NOMO-1 treated with dmso at 0.1 percent for 144 hours (cell line): ENCODE measurements at regions not wholly inside any gene's neighbourhood (a gene's known extent, or its start where the extent isn't known, plus 50 kb on each side); places are given as distances from the start of the nearest gene placed in this dataset.

Source experiments
- DNase-seq: peaks from one replicate; lab custom pipeline; 2025; ENCODE audit not compliant: unreplicated experiment; lab: John Stamatoyannopoulos, UW

DNA sequence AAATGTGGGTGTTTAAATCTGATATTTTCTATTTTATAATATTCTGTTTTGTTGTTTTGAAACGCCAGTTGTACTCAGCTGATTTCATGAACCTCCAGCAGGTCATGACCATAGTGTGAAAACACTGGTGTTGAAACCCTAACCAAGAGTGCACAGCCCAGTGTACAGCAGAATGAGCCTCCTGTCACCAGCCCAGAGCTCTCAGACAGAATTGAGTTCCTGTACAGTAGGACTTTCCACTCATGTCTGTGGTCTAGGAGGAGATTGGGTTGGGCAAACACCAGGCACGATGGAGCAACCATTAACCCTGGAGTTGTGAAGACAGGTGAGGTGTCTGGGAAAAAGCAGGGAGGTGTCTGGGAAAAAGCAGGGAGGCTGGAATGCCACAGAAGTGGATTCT is 908.8 kb downstream of the VRK1 start:
- no peak for DNase-seq

GRCh38 chr14:97706819-97707218 is 909.6 kb downstream of the VRK1 start:
- no peak for DNase-seq

GRCh38 chr14:97707603-97708002 is 910.4 kb downstream of the VRK1 start:
- DNase-seq: no peak

DNA sequence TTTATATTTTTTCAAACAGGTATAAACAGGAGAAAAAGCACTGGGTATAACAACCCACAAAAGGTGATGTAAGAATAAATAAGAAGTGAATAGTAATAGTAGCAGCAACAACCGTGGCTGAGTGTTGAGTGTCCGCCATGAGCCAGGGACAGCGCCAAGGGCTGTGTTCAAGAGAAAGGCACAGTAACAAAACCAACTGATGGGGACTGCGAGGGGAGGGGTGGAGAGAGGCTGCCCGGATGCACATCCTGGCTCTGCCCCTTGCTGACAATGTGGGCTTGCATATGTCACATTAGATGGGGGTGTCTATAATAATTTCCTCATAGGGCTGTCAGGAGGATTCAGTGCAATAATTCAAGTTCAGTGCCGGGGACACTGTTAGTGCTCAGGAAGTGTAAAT is 912.4 kb downstream of the VRK1 start:
- DNase-seq: no peak

- no peak for DNase-seq
These were observed 913.5 kb downstream of the VRK1 start for GRCh38 chr14:97710726-97711125.

GRCh38 chr14:97712471-97712870 is 915.3 kb downstream of the VRK1 start:
- no peak for DNase-seq

- DNase-seq: no peak
These were observed 915.8 kb downstream of the VRK1 start for GRCh38 chr14:97713023-97713422.

DNA sequence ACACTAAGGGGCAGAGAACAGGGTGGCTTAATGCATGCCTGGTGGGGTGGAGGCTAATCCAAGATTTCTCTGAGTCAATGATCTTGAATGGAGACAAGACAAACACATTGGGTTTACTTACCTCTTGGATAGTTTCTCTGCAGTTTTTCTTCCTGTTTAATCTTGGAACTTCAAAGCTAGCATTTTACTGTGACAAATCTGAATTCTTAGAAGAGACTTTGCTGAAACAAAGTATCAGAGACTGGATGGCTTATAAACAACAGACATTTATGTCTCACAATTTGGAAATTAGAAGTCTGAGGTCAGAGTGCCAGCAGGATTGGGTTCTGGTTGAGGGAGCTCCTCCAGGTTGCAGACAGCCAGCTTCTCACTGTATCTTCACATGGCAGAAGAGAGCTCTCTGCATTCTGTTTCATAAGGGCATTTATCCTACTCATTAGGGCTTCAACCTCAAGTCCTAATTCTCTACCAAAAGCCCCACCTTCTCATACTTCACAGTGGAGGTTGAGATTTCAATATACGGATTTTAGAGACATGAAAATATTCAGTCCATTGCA is 921.8 kb downstream of the VRK1 start:
- no peak for DNase-seq

DNA sequence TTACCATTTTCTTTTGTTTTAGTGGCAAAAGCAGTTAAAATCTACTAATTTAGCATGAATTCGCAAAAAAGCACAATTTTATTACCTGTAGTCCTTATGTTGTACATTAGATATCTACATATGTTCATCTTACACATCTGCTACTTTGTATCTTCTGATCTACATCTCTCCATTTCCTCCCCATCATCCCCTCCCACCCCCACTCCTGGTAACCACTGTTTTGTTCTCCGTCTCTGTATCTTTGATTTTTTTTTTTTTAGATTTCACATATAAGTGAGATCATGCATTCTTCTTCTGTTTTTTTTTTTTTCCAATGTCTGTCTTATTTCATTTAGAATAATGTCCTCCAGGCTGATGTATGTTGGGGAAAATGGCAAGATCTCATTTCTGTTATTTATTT is 922.7 kb downstream of the VRK1 start:
- DNase-seq: no peak

GRCh38 chr14:97723351-97723750 is 926.2 kb downstream of the VRK1 start:
- no peak for DNase-seq

DNA sequence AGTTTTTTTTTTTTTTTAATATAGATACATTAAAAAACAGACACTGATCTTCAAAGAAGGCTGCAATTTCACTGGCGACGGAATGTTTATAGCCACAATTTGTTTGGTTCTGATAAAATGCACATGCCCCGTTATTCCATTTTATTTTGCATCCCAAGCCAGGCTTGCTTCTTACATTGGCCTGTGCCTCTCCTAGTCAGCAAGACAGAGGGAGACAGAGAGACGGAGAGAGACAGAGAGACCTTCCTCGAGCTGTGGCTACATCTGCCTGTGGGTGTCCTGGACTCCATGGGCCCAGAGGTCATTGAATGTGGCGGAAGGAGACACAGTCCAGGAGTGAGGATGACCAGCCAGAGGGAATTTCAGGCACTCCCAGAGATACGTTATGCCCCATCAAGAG is 926.6 kb downstream of the VRK1 start:
- no peak for DNase-seq

DNA sequence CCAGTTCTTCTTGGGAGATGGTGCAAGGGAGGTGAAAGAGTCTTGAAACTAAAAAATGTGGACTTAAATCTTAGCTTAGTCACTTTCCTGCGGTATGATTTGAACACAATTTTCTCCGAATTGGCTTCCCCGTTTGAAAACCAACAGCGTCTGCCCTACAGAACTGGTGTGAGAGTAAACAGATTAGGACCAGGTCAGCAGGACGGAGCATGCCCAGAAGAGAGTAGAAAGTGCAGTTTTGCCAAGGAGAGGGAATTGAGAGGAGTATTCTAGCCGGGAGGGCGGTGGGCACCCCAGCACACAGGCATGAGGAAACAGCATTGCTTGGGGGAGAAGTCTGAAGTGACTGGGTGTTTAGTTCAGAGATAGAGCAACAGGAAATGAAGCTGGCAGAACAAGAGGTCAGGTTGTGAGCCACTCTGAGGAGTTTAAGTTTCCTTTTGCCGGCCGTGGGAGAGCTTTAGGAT is 927.1 kb downstream of the VRK1 start:
- DNase-seq: no peak

DNA sequence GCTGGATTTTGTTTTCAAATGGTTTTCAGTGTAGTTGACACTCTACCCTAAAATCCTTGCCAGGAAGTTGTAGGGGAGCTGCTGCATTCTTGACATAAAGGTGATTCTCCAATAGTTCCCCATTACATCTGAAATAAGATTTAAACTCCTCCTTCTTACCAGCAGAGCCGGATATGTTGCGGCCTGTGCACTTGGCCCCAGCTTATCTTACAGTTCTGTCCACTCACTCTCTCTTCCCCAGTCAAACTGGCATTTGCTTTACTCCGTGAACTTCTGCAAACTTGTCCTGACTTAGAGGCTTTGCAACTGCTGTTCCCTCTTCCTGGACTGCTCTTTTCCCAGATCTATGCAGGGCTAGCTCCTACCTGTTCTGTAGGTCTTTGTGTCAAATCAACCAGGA is 929.5 kb downstream of the VRK1 start:
- DNase-seq: no peak

DNA sequence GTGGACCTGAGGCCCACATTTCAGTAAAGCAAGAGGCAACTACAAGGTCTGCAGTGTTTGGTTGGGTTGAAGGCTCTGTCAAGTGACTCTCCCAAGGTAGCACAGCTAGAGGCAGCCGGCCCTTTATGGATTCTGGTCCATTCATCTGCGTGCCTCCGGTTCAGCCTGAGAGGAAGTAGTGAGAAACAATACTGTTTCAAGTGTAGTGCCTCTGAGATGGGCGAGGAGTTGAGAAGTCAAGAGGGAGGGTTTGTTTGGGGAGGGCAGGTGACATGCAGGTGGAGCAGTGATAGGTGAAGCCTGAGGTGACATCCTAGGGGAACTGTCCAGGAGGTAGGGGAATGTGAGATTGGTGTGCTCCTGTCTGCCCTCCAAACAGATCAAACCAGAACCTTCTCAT is 933.5 kb downstream of the VRK1 start:
- DNase-seq: no peak

DNA sequence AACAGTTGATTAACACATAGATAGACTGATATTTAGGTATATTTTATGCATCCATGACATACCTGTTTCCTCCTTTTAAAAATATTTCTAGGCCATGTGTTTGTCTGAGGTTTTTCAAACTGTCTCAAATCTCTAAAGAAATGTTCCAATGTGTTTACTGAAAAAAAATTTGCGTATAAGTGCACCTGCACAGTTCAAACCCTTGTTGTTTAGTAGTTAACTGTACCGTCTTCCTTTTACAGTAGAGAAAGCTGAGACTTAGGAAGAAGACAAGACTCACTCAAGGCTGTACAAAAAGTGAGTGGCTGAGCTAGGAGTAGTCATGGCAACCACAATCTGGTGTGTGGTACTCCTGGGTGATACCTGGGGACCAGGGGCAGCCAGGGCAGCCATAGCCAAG is 934.6 kb downstream of the VRK1 start:
- no peak for DNase-seq

- DNase-seq: no peak
These were observed 950.1 kb downstream of the VRK1 start for GRCh38 chr14:97747316-97747715.

DNA sequence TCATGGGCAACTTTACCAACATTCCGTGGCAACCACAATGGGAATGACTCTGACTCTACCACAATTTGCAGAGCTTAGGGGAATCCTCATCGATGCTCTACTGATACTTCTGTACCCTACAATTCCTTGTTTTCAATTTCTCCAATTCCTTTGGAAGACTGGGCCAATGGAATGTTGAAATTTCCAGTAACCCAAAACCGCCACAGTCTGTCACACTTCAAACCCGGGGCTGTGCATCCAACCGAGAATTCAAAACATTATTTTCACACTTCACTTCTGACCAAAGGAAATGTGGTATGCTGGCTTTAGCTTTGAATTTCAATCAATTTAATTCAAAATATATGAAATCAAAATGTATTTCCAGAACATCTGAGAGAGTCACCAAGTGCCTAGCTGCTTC is 951.4 kb downstream of the VRK1 start:
- DNase-seq: no peak

- DNase-seq: no peak
These were observed 960.3 kb downstream of the VRK1 start for GRCh38 chr14:97757491-97757890.

GRCh38 chr14:97760050-97760449 is 962.9 kb downstream of the VRK1 start:
- DNase-seq: no peak

GRCh38 chr14:97762386-97762785 is 965.2 kb downstream of the VRK1 start:
- no peak for DNase-seq

DNA sequence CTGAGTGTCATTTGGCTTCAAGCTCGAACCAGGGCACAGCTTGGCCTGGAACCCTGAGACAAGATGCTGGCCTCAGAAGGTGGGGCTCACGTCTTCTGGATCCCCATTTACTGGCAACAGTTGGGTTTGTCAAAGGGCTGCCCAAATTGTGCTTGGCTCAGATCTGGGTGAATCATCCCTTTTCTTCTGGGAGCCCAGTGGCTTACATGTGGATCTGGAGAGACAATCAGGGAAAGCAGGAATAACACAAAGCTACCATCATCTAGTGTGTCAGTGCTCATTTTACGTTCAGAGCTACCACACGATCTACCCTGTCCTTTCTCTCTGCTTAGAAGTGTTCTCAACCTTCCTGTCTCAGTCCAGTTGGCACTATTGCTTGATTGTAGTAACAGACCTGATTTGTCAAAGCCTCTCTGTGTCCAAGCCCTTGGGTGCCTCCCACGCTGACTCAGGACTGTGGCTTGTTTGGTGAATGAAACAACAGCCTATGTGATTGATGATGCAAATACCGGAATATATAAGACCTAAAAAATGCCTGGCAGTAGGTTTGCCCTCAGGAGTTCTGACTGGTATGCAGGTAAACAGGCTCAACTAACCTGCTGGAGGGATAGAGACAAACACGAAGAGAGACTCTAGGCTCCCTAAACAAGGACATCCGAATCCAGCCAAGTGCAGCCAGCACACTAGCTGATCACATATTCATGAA is 974.3 kb downstream of the VRK1 start:
- no peak for DNase-seq

DNA sequence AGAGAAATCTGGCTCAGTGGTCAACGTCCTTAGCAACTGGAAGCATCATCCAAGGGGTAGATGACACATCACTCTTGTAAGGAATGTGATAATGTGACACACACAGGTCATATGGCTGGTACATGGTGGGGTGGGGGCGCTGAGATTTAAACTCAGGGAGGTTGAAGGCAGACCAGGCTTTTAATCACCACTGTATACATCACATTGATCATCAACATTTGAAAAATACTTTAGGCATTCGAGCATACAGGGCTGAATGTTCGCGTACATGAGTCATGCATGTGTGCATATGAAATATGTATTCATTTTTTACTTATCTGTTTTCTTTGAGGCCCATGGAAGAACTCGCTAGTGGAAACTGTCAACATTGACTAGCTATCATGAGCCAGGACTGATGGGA is 976.4 kb downstream of the VRK1 start:
- no peak for DNase-seq
